ENCODE measurements at regions not wholly inside any gene's neighbourhood (a gene's known extent, or its start where the extent isn't known, plus 50 kb on each side); places are given as distances from the start of the nearest gene placed in this dataset.

DNA sequence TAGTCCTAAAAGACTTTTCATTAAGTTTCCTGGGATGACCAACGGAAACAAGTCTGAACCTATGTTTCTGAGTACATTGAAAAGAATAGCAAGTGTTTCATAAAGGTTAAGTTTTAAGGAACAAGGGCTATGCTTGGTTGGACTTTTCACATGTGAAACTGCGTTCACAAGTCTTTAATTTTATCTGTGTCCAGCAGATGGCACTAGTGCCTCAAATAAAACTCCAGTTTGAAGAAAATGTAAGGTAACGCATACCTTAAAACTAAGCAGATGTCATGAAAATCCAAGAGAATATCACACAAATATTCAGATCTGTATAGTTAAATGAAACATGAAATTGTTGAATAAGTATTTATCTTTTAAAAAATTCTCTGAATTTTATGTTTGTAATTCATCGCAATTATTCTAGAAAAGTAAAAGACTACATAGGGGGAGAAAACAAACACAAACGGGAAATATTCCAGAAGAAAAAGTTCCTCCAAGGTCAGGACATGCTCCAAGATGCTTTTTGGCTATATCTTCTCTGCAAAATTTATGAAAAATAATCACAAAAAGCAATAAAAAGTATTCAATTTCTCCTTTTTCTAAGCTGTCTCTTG, 89.6 kb upstream of the MAD2L1 start:
- TF ChIP-seq EZH2 (IDR thresholded peaks at IDR 0.05; ENCODE audit: borderline replicate concordance, insufficient read depth, low read length, poor library complexity, severe bottlenecking) = no peak
- peak; percentile 83 for TF ChIP-seq CTCF (IDR thresholded peaks at IDR 0.05; ENCODE audit: poor library complexity, severe bottlenecking)
- TF ChIP-seq TAF1 (IDR thresholded peaks at IDR 0.05; ENCODE audit: low read depth) = no peak
- TF ChIP-seq SMC3 (conservative IDR thresholded peaks at IDR 0.05; ENCODE audit: poor library complexity) = peak; percentile 93
- peak; percentile 89 for TF ChIP-seq RAD21 (conservative IDR thresholded peaks at IDR 0.05)
- TF ChIP-seq, protein P1, sequence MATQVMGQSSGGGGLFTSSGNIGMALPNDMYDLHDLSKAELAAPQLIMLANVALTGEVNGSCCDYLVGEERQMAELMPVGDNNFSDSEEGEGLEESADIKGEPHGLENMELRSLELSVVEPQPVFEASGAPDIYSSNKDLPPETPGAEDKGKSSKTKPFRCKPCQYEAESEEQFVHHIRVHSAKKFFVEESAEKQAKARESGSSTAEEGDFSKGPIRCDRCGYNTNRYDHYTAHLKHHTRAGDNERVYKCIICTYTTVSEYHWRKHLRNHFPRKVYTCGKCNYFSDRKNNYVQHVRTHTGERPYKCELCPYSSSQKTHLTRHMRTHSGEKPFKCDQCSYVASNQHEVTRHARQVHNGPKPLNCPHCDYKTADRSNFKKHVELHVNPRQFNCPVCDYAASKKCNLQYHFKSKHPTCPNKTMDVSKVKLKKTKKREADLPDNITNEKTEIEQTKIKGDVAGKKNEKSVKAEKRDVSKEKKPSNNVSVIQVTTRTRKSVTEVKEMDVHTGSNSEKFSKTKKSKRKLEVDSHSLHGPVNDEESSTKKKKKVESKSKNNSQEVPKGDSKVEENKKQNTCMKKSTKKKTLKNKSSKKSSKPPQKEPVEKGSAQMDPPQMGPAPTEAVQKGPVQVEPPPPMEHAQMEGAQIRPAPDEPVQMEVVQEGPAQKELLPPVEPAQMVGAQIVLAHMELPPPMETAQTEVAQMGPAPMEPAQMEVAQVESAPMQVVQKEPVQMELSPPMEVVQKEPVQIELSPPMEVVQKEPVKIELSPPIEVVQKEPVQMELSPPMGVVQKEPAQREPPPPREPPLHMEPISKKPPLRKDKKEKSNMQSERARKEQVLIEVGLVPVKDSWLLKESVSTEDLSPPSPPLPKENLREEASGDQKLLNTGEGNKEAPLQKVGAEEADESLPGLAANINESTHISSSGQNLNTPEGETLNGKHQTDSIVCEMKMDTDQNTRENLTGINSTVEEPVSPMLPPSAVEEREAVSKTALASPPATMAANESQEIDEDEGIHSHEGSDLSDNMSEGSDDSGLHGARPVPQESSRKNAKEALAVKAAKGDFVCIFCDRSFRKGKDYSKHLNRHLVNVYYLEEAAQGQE (IDR thresholded peaks at IDR 0.05; ENCODE audit: borderline replicate concordance) = no peak
- no peak for TF ChIP-seq MXI1 (conservative IDR thresholded peaks at IDR 0.05; ENCODE audit: poor library complexity, severe bottlenecking)
- TF ChIP-seq POLR2AphosphoS5 (IDR thresholded peaks at IDR 0.05) = no peak
